Stomach (tissue), 4 donors: ENCODE measurements at regions not wholly inside any gene's neighbourhood (a gene's known extent, or its start where the extent isn't known, plus 50 kb on each side); places are given as distances from the start of the nearest gene placed in this dataset.

ENCODE experiments used
- POLR2A ChIP-seq, 4 donors: fragments of 450-650 bp; IDR thresholded peaks; one replicate each; pipeline ENCODE4 v1.6.1; 2016; ENCODE audit warnings: antibody characterized with exemption in 4 of 4, control low read depth in 2 of 4, mild to moderate bottlenecking in 1 of 4, moderate library complexity in 1 of 4
- POLR2AphosphoS5 ChIP-seq, 3 donors: sonication (generic); formaldehyde crosslinking; IDR thresholded peaks; one replicate each; pipeline ENCODE4 v1.6.1; 2016; ENCODE audit warnings: antibody characterized with exemption in 3 of 3

DNA sequence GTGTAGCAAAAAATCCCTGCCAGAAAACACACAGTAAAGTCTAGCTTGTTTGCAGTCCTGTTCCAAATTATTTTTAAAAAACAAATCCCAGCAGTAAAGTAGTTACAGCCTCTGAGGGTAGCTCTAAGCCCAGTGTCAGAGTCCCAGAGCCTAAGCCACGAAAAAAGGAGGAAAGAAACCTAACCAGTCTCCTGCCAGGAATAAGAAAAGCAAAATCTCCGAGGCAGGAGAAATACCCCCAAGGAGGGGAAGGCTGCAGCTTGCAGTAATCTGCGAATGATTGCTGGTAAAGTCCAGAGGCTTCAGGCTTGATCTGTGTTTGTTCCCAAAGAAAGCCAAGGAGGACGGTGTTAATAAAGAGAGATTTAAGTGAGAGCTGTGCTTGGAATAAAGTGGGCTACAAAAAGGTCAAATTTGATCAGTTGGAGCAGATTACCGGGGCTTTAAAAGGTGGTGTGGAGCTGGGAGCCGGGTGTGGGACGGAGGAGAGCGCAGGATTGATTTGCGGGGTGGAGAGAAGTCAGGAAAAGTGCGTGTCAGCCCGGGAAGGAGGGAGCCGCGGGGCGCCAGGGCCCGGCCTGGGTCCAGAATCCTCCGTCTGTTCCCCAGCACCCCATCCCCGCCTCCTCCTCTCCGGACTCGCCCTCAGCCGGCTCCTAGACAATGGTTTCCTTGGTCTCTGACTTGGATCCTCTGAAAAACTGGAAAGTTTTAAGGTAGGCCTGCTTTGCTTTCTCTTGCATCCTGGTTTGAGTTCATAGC, 219.4 kb upstream of the CELF2 start:
- TF ChIP-seq POLR2A (IDR thresholded peaks at IDR 0.05) (no peak), POLR2AphosphoS5 (IDR thresholded peaks at IDR 0.05) (no peak)
